ENCODE measurements at regions not wholly inside any gene's neighbourhood (a gene's known extent, or its start where the extent isn't known, plus 50 kb on each side); places are given as distances from the start of the nearest gene placed in this dataset.

- H3K4me3 Mint-ChIP-seq (ENCODE audit: low read depth, unreplicated experiment) = no peak overlapping the region
- no peaks in the 10 kb centered on the region for H3K9me3 Mint-ChIP-seq (ENCODE audit: low read depth, unreplicated experiment)
- H3K27me3 Mint-ChIP-seq (ENCODE audit: unreplicated experiment) = peaks cover 35% of the 10 kb centered on the region
- TF ChIP-seq, protein P1, sequence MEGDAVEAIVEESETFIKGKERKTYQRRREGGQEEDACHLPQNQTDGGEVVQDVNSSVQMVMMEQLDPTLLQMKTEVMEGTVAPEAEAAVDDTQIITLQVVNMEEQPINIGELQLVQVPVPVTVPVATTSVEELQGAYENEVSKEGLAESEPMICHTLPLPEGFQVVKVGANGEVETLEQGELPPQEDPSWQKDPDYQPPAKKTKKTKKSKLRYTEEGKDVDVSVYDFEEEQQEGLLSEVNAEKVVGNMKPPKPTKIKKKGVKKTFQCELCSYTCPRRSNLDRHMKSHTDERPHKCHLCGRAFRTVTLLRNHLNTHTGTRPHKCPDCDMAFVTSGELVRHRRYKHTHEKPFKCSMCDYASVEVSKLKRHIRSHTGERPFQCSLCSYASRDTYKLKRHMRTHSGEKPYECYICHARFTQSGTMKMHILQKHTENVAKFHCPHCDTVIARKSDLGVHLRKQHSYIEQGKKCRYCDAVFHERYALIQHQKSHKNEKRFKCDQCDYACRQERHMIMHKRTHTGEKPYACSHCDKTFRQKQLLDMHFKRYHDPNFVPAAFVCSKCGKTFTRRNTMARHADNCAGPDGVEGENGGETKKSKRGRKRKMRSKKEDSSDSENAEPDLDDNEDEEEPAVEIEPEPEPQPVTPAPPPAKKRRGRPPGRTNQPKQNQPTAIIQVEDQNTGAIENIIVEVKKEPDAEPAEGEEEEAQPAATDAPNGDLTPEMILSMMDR (IDR thresholded peaks at IDR 0.05; ENCODE audit: unreplicated experiment) = no peak
- no TSS peak for BruUV-seq (replicated peaks)
- DNase-seq = no peak
- H3K36me3 Mint-ChIP-seq (ENCODE audit: insufficient read depth, unreplicated experiment) = no peaks in the 10 kb centered on the region
- CTCF ChIA-PET = no interaction called here
- H3K27ac Mint-ChIP-seq (ENCODE audit: unreplicated experiment) = no peak overlapping the region
- H3K4me1 Mint-ChIP-seq (ENCODE audit: low read depth, unreplicated experiment) = no peaks in the 10 kb centered on the region
- intact Hi-C loops (cut with micrococcal nuclease; ENCODE audit: unreplicated experiment) = no loop called here
Observed at GRCh38 chr18:24762511-24762910, 302.1 kb downstream of the HRH4 start.

DNA sequence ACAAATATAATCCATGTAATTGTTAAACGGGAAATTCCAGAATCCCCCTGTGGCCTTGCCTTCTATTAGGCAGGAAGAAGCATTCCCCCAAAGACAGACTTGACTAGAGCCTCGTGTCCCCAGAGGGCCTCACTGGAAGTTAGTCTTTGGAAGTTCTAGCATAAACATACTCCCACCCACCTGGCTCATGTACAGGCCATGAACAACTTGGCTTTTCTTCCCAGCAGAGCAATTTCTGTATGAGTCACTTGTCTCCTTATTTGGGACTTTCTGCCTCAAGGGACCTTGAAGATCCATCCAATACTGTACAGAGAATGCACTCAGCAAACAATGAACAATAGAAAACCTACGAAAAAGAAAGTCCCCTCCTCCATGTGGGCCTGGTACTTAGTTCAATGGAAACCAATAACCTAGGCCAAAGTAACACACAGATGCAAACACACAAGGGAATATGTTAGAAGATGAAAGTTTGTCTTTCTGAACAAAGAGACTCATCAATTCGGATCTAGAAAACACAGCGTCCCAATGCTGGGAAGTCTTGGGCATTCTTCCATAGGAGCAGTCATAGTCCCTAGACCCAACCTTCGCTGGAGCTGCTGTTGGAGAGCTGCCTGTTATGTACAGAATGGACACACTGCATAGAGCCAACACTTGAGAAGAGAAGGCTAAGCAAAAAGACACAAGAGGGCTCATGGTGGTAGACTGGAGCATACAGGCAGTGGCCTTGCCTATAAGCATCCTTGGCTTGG is 303.5 kb downstream of the HRH4 start:
- no TSS peak for BruUV-seq (replicated peaks)
- Mint-ChIP-seq H3K27me3 (ENCODE audit: unreplicated experiment) (peaks cover 28% of the 10 kb centered on the region), H3K4me3 (ENCODE audit: low read depth, unreplicated experiment) (no peak overlapping the region), H3K27ac (ENCODE audit: unreplicated experiment) (no peak overlapping the region), H3K9me3 (ENCODE audit: low read depth, unreplicated experiment) (no peaks in the 10 kb centered on the region), H3K4me1 (ENCODE audit: low read depth, unreplicated experiment) (no peaks in the 10 kb centered on the region), H3K36me3 (ENCODE audit: insufficient read depth, unreplicated experiment) (no peaks in the 10 kb centered on the region)
- TF ChIP-seq, protein P1 (IDR thresholded peaks at IDR 0.05; ENCODE audit: unreplicated experiment) = no peak
- CTCF ChIA-PET = no interaction called here
- no peak for DNase-seq
- intact Hi-C loops (cut with micrococcal nuclease; ENCODE audit: unreplicated experiment) = no loop called here

- Mint-ChIP-seq H3K4me1 (ENCODE audit: low read depth, unreplicated experiment) (no peaks in the 10 kb centered on the region), H3K36me3 (ENCODE audit: insufficient read depth, unreplicated experiment) (no peaks in the 10 kb centered on the region), H3K27ac (ENCODE audit: unreplicated experiment) (no peak overlapping the region), H3K27me3 (ENCODE audit: unreplicated experiment) (peaks cover 25% of the 10 kb centered on the region), H3K9me3 (ENCODE audit: low read depth, unreplicated experiment) (no peaks in the 10 kb centered on the region), H3K4me3 (ENCODE audit: low read depth, unreplicated experiment) (no peak overlapping the region)
- CTCF ChIA-PET = no interaction called here
- TF ChIP-seq, protein P1 (IDR thresholded peaks at IDR 0.05; ENCODE audit: unreplicated experiment) = no peak
- BruUV-seq (replicated peaks) = no TSS peak
- DNase-seq = no peak
- intact Hi-C loops (cut with micrococcal nuclease; ENCODE audit: unreplicated experiment) = no loop called here
Observed at GRCh38 chr18:24764766-24765165, 304.3 kb downstream of the HRH4 start.

DNA sequence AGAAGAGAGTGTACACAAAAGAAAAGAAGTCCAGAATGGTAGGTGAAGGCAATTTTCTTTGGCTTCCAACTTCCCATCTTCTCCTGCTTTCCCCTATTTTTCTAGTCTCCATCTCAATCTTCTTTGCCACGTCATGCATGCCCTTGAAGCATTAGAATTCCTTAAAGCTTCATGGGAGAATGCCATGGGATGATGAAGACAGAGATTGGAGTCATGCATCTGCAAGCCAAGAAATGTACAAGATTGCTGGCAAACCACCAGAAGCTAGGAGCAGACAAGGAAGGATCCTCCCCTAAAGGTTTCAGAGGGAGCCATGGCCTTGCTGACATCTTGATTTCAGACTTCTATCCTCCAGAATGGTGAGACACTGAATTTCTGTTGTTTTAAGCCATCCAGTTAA is 305.9 kb downstream of the HRH4 start:
- CTCF ChIA-PET = no interaction called here
- Mint-ChIP-seq H3K9me3 (ENCODE audit: low read depth, unreplicated experiment) (no peaks in the 10 kb centered on the region), H3K27ac (ENCODE audit: unreplicated experiment) (no peak overlapping the region), H3K4me3 (ENCODE audit: low read depth, unreplicated experiment) (no peak overlapping the region), H3K36me3 (ENCODE audit: insufficient read depth, unreplicated experiment) (no peaks in the 10 kb centered on the region), H3K27me3 (ENCODE audit: unreplicated experiment) (peaks cover 23% of the 10 kb centered on the region), H3K4me1 (ENCODE audit: low read depth, unreplicated experiment) (no peaks in the 10 kb centered on the region)
- DNase-seq = no peak
- TF ChIP-seq, protein P1 (IDR thresholded peaks at IDR 0.05; ENCODE audit: unreplicated experiment) = no peak
- no TSS peak for BruUV-seq (replicated peaks)
- intact Hi-C loops (cut with micrococcal nuclease; ENCODE audit: unreplicated experiment) = no loop called here
